Epithelial cell of proximal tubule (primary cell): ENCODE measurements at regions not wholly inside any gene's neighbourhood (a gene's known extent, or its start where the extent isn't known, plus 50 kb on each side); places are given as distances from the start of the nearest gene placed in this dataset.

Experiments used
- DNase-seq: peaks from one replicate; pipeline ENCODE4 v3.0.0-alpha.2; 2011; ENCODE audit warnings: low read depth
- H3K4me3 ChIP-seq: 2 replicates; pipeline ENCODE4 v1.5.1; 2011; ENCODE audit warnings: low read depth, mild to moderate bottlenecking, low read length
- TF ChIP-seq, protein P1 (sequence below): conservative IDR thresholded peaks from 2 replicates; pipeline ENCODE4 v1.5.1; 2012; ENCODE audit warnings: low read depth, mild to moderate bottlenecking, low read length

DNA sequence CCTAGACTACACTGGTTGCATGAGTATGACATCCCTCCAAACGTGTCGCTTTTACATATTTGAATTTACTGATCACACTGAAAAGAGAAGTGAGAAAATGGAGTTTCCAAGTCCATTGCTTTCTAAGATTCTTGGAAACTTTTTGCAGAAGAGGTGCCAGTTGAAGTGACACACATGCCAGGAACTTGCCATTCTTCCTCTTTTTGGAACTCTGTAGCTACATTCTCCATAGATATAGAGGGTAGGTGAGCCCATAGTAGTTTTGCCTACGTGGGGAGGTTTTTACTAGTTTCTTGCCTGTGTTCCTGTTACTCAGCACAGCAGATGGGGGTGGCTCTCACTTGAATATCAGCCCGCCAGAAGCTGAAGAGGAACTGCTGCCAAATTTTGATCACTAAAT lies 286.6 kb upstream of the NRP1 start:
- TF ChIP-seq, protein P1, sequence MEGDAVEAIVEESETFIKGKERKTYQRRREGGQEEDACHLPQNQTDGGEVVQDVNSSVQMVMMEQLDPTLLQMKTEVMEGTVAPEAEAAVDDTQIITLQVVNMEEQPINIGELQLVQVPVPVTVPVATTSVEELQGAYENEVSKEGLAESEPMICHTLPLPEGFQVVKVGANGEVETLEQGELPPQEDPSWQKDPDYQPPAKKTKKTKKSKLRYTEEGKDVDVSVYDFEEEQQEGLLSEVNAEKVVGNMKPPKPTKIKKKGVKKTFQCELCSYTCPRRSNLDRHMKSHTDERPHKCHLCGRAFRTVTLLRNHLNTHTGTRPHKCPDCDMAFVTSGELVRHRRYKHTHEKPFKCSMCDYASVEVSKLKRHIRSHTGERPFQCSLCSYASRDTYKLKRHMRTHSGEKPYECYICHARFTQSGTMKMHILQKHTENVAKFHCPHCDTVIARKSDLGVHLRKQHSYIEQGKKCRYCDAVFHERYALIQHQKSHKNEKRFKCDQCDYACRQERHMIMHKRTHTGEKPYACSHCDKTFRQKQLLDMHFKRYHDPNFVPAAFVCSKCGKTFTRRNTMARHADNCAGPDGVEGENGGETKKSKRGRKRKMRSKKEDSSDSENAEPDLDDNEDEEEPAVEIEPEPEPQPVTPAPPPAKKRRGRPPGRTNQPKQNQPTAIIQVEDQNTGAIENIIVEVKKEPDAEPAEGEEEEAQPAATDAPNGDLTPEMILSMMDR: no peak
- DNase-seq: no peak
- H3K4me3 ChIP-seq: no peak overlapping the region

DNA sequence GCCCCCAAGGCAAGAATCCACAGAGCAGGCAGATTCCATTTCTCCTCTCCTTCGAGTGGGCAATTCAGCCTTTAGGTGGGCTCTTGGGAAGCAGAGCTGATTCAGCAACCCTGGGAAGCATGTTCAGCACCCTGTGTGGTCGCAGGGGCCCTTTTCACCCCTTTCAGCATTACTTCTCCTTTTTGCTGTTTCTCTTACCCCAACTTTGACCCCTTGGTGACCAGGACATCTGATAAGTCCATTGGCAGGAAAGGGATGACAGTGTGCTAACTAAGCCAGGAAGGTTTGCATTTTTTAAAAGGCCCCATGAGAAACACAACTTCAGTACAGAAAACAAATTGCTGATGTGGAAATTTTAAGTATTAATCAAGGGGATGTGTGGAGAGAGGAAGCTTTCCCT lies 283.7 kb upstream of the NRP1 start:
- TF ChIP-seq, protein P1: no peak
- no peak overlapping the region for H3K4me3 ChIP-seq
- no peak for DNase-seq

DNA sequence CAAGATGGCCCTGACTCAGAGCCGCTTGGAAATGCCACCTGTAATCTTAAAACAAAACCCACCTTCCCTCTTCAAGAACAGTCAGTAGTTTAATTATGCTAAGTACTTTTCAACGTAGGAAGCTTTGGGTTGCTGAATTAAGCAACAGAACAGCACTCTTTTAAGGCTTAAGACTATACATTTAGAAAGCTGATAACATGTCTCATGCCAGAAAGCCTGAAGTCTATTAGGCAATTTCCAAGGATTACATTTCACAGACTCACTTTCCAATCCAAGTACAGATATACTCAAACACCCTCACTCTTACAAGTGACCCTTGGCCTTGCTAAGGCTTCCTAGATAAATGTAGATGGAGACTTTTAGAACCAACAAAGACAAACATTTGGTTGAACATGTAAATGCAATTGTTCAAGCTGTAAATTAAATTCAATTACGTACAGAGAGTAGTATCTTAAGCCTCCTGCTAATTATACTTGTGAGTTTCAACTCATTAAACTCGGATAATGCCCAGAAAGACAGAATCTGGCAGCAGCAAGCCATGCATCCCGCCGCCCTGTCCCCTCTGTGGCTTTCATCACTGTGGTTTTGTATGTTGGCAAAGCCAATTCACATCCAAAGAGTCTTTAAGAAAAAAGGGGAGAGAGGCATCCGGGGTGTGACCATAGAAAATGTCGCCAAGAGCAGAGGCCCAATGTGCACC lies 283.1 kb upstream of the NRP1 start:
- TF ChIP-seq, protein P1: no peak
- H3K4me3 ChIP-seq: no peak overlapping the region
- no peak for DNase-seq

DNA sequence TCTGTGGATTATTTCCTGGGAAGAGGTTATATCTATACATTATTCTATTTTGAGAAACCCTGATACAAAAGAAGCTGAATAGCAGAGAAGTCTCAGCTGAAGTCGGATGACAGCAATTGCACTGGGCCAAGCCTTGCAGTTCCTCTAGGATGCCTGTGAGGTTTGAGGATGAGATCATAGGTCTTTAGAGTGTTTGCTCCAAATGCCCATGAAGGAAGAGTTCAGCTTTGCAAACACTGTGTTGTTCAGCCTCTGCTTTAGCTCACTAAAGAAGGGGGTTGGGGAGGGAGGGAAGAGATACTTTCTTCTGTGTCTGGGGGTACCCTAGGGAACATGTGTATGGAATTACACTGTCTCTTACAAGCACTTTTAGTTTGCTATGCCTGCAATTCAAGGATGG lies 282.5 kb upstream of the NRP1 start:
- H3K4me3 ChIP-seq: no peak overlapping the region
- TF ChIP-seq, protein P1: no peak
- no peak for DNase-seq

DNA sequence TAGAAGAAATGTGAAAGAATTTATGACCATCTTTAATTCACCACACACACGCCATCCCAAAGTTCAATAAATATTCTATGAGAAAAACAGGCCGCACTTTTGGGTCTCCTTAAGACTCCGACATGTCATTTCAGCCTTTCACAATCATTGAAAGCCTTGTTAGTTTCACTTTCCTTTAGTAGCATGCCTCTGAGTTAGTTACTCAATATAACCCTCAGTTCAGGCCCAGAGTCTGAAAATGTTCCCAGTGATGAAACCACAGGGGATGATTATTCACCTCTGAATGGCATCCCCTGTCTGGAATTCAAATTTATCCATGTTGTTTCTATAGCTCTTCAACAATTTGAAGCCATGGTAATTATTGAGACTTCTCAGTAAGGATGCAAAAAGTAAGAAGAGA lies 278.1 kb upstream of the NRP1 start:
- TF ChIP-seq, protein P1: no peak
- no peak overlapping the region for H3K4me3 ChIP-seq
- DNase-seq: peak; percentile 43

DNA sequence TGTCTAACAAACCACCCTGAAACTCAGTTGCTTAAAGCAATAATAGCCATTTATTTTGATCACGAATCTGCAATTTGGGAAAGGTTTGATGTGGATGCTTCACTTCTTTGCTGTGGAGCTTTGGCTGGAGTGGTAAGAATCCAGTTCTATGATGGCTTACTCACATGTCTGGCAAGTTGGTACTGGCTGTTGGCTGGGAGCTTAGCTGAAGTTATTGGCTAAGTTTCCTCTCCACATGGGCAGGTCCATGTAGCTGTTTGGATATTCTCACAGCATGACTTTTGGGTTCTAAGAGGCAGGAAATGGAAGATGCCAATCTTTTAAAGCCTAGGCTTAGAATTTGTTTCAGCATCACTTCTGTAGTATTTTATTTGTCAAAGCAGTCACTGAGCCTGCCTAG lies 277.6 kb upstream of the NRP1 start:
- no peak for DNase-seq

More for the DNA sequence above, 277.6 kb upstream of the NRP1 start:
- TF ChIP-seq, protein P1: no peak
- no peak overlapping the region for H3K4me3 ChIP-seq
